Activated CD4-positive, alpha-beta T cell treated with anti-CD3 and anti-CD28 coated beads, Interleukin-2, amount 10 ng/mL, durations not matched to agents 7 days and 5 days (primary cell): ENCODE measurements at regions not wholly inside any gene's neighbourhood (a gene's known extent, or its start where the extent isn't known, plus 50 kb on each side); places are given as distances from the start of the nearest gene placed in this dataset.

Experiments
- CTCF ChIA-PET: fragments of 350-600 bp; sonication (Branson Sonifier 250); formaldehyde crosslinking; loops from one replicate; lab custom pipeline; 2021; ENCODE audit warnings: antibody characterized with exemption; lab: Charles Lee
- POLR2A ChIA-PET: fragments of 350-600 bp; sonication (Branson Sonifier 250); formaldehyde crosslinking; loops from one replicate; lab custom pipeline; 2021; ENCODE audit warnings: antibody characterized with exemption; lab: Charles Lee
- DNase-seq: peaks from one replicate; pipeline ENCODE4 v3.0.0-alpha.2; 2020
- H3K27ac Mint-ChIP-seq: one replicate; pipeline ENCODE4 v1.8.0; 2021; ENCODE audit warnings: mild to moderate bottlenecking, moderate library complexity, mixed read lengths
- H3K27me3 Mint-ChIP-seq: one replicate; pipeline ENCODE4 v1.8.0; 2021; ENCODE audit warnings: mixed read lengths
- H3K36me3 Mint-ChIP-seq: one replicate; pipeline ENCODE4 v1.8.0; 2021; ENCODE audit warnings: low read depth, mixed read lengths
- H3K4me1 Mint-ChIP-seq: one replicate; pipeline ENCODE4 v1.8.0; 2021; ENCODE audit warnings: mixed read lengths
- H3K4me3 Mint-ChIP-seq: one replicate; pipeline ENCODE4 v1.8.0; 2021; ENCODE audit warnings: mild to moderate bottlenecking, moderate library complexity, mixed read lengths
- H3K9me3 Mint-ChIP-seq: one replicate; pipeline ENCODE4 v1.8.0; 2021; ENCODE audit warnings: mixed read lengths

- Mint-ChIP-seq H3K27ac (no peak overlapping the region), H3K36me3 (no peaks in the 10 kb centered on the region), H3K27me3 (peaks cover 4% of the 10 kb centered on the region), H3K9me3 (no peaks in the 10 kb centered on the region), H3K4me3 (no peak overlapping the region), H3K4me1 (no peaks in the 10 kb centered on the region)
- POLR2A ChIA-PET = no interaction called here
- DNase-seq = no peak
- CTCF ChIA-PET = no interaction called here
Measured at GRCh38 chr2:234626566-234627130, 129.8 kb upstream of the ARL4C start.

DNA sequence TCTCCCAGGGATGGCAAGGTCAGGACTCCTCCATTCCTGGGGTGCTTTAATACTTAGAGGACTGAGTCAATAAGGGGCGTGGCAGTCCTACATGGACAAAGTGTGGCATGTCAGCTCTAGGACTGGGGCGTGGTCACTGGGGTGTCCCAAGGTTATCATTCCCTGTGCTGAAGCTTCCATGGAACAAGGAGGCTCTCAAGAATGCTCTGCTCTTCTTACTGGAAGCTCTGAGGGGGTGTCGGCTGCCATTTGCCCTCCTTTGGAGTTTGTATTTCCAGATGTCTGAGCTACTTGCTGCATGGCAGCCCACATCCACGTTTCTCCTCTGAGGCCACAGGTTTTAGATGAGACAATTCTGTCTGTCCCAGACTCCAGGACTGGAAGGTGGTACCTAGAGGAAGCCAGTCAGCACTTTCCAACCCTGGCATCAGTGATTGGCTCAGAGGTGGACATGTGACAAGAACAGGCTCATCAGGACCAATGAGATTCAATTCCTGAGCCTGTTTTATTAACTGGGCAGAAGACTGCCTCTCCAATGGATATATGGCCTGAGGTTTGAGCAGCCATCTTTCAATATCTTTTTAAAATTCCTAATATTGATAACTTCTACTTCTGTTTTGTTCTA is 128.9 kb upstream of the ARL4C start:
- peaks cover 4% of the 10 kb centered on the region for H3K27me3 Mint-ChIP-seq
- no peak for DNase-seq
- ChIA-PET CTCF (no interaction called here), POLR2A (no interaction called here)
- H3K4me1 Mint-ChIP-seq = no peaks in the 10 kb centered on the region
- no peaks in the 10 kb centered on the region for H3K9me3 Mint-ChIP-seq
- no peak overlapping the region for H3K4me3 Mint-ChIP-seq
- no peaks in the 10 kb centered on the region for H3K36me3 Mint-ChIP-seq
- no peak overlapping the region for H3K27ac Mint-ChIP-seq

DNA sequence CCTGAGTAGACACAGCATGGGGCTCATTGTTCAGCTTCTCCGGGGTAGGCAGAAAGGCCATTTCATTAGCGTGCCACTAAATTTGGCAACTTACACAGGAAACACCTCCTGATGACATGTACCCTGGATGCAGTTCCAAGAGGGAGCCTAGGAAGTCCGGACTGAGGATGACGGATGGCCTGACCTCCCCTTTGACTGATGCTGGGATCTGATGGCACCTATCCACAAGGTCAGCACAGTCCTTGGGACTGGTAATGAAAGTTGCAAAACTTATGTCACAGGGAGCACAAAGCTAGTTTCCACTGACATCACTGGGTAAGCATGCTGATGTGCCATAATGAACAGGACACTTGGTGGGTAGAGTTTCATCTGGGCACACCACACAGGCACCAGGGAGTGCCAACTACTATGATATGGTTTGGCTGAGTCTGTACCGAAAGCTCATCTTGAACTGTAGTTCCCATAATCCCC is 126.7 kb upstream of the ARL4C start:
- DNase-seq = no peak
- H3K36me3 Mint-ChIP-seq = no peaks in the 10 kb centered on the region
- ChIA-PET POLR2A (no interaction called here), CTCF (no interaction called here)
- H3K27ac Mint-ChIP-seq = no peak overlapping the region
- peaks cover 3% of the 10 kb centered on the region for H3K27me3 Mint-ChIP-seq
- H3K4me3 Mint-ChIP-seq = no peak overlapping the region
- H3K9me3 Mint-ChIP-seq = no peaks in the 10 kb centered on the region
- H3K4me1 Mint-ChIP-seq = peaks cover 7% of the 10 kb centered on the region

DNA sequence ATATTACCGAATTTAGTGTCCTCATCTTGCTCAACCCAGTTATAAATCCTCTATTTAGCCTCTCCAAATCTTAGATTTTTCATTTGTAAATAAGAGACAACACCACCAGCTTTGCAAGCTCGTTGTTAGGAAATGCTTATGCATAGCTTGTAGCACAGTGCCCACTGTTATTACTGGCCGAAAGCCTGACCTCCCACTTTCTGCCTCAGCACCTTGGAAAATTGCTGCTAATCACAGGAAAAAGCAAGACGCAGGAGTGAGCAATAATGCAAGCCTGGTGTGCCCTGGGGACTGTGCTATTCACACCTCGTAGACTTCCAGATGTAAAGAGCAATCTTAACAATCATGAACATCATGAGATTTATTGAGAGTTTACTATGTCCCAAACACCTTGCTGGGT is 124.2 kb upstream of the ARL4C start:
- Mint-ChIP-seq H3K9me3 (no peaks in the 10 kb centered on the region), H3K4me1 (peaks cover 7% of the 10 kb centered on the region), H3K27ac (no peak overlapping the region), H3K36me3 (no peaks in the 10 kb centered on the region), H3K4me3 (no peak overlapping the region), H3K27me3 (no peaks in the 10 kb centered on the region)
- ChIA-PET POLR2A (interaction anchor here (0.7 kb wide), 1 partner anchor 595 kb away, joined by 5 read pairs; no protein-coding TSS in a partner anchor), CTCF (no interaction called here)
- DNase-seq = no peak

GRCh38 chr2:234620018-234620417 is 123.1 kb upstream of the ARL4C start:
- DNase-seq = no peak
- CTCF ChIA-PET = interaction anchor here (0.9 to 1.3 kb wide), 2 partner anchors 9 to 23 kb away, joined by 3 read pairs; no protein-coding TSS in a partner anchor

GRCh38 chr2:234615643-234616356 is 118.9 kb upstream of the ARL4C start:
- no peak for DNase-seq
- ChIA-PET CTCF (no interaction called here), POLR2A (no interaction called here)
- no peaks in the 10 kb centered on the region for H3K36me3 Mint-ChIP-seq
- H3K9me3 Mint-ChIP-seq = peaks cover 6% of the 10 kb centered on the region
- no peak overlapping the region for H3K27ac Mint-ChIP-seq
- H3K4me1 Mint-ChIP-seq = peaks cover 7% of the 10 kb centered on the region
- peaks cover 6% of the 10 kb centered on the region for H3K27me3 Mint-ChIP-seq
- H3K4me3 Mint-ChIP-seq = no peak overlapping the region

More at GRCh38 chr2:234620018-234620417, 123.1 kb upstream of the ARL4C start:
- Mint-ChIP-seq H3K27me3 (no peaks in the 10 kb centered on the region), H3K9me3 (no peaks in the 10 kb centered on the region), H3K4me1 (peaks cover 7% of the 10 kb centered on the region), H3K4me3 (no peak overlapping the region), H3K36me3 (no peaks in the 10 kb centered on the region), H3K27ac (no peak overlapping the region)
- POLR2A ChIA-PET = no interaction called here

DNA sequence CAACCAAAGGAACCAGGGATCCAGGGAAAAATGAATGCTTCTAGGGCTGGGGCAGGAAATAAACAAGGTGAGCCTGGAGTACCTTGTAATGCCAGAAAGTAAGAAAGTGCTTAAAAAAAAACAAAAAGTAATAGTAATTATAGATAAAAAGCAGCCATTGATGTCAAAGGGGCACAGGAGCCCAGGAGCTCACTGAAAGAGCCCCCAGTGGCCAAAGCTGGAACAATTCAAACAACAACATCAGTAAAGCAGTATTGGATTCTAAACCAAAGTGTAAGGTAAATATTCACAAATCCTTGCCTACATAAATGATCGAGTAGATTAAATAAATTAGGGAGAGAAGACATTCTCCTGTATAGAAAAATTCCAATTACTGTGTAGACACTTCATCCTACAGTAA is 114.3 kb upstream of the ARL4C start:
- POLR2A ChIA-PET = no interaction called here

GRCh38 chr2:234608946-234609345 is 112.1 kb upstream of the ARL4C start:
- Mint-ChIP-seq H3K4me3 (no peak overlapping the region), H3K9me3 (peaks cover 6% of the 10 kb centered on the region), H3K36me3 (no peaks in the 10 kb centered on the region), H3K4me1 (no peaks in the 10 kb centered on the region), H3K27me3 (peaks cover 8% of the 10 kb centered on the region), H3K27ac (no peak overlapping the region)
- ChIA-PET POLR2A (no interaction called here), CTCF (no interaction called here)
- no peak for DNase-seq

More for the DNA sequence above, 114.3 kb upstream of the ARL4C start:
- H3K4me1 Mint-ChIP-seq = no peaks in the 10 kb centered on the region
- peaks cover 6% of the 10 kb centered on the region for H3K9me3 Mint-ChIP-seq
- H3K4me3 Mint-ChIP-seq = no peak overlapping the region
- H3K27me3 Mint-ChIP-seq = peaks cover 8% of the 10 kb centered on the region
- H3K27ac Mint-ChIP-seq = no peak overlapping the region
- CTCF ChIA-PET = interaction anchor here (0.6 kb wide), 1 partner anchor 569 kb away, joined by 3 read pairs; no protein-coding TSS in a partner anchor
- H3K36me3 Mint-ChIP-seq = no peaks in the 10 kb centered on the region
- DNase-seq = no peak

DNA sequence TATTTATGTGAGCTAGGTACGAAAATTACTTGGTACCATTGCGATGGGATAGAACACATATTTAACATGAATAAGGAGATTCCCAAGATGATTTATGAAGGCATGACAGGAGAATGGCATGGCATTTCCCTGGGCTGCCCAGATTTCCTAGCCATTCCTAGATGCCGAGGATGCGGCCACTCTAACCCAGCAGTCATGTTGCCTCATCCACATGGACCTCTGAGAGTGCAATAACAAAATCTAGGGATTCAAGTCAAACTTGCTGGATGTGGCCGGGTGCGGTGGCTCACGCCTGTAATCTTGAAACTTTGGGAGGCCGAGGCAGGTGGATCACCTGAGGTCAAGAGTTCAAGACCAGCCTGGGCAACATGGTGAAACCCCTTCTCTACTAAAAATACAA is 110.8 kb upstream of the ARL4C start:
- ChIA-PET CTCF (no interaction called here), POLR2A (no interaction called here)
- DNase-seq = no peak
- no peak overlapping the region for H3K27ac Mint-ChIP-seq
- peaks cover 6% of the 10 kb centered on the region for H3K9me3 Mint-ChIP-seq
- no peaks in the 10 kb centered on the region for H3K4me1 Mint-ChIP-seq
- peaks cover 8% of the 10 kb centered on the region for H3K27me3 Mint-ChIP-seq
- H3K4me3 Mint-ChIP-seq = no peak overlapping the region
- no peaks in the 10 kb centered on the region for H3K36me3 Mint-ChIP-seq

GRCh38 chr2:234606896-234607295 is 110.0 kb upstream of the ARL4C start:
- Mint-ChIP-seq H3K27me3 (peaks cover 2% of the 10 kb centered on the region), H3K4me3 (no peak overlapping the region), H3K27ac (no peak overlapping the region), H3K9me3 (peaks cover 2% of the 10 kb centered on the region), H3K4me1 (no peaks in the 10 kb centered on the region), H3K36me3 (no peaks in the 10 kb centered on the region)
- ChIA-PET CTCF (no interaction called here), POLR2A (no interaction called here)
- DNase-seq = no peak

DNA sequence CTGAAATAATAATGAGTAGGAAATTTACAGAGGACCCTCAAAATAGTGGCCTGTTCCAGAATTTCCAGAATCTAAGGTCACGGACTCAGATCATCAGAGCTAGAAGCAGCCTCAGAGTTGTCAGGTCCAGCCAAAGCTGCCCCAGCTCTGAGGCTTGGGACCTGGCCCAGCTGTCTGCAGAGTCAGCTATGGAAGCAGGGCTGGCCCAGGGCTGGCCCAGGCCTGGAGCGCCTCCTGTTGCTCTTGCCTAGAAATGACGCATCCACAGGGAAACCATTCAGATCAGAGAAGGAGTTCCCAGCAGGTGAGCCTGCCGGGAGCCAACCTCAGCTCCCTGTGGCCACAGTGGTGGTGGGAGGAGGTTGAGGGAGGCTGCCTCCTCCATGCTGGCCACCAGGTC is 106.7 kb upstream of the ARL4C start:
- no peak for DNase-seq
- Mint-ChIP-seq H3K27me3 (no peaks in the 10 kb centered on the region), H3K36me3 (no peaks in the 10 kb centered on the region), H3K27ac (no peak overlapping the region), H3K4me1 (no peaks in the 10 kb centered on the region), H3K4me3 (no peak overlapping the region), H3K9me3 (no peaks in the 10 kb centered on the region)
- POLR2A ChIA-PET = no interaction called here
- CTCF ChIA-PET = interaction anchor here (1.5 kb wide), 1 partner anchor 468 kb away, joined by 3 read pairs; no protein-coding TSS in a partner anchor

DNA sequence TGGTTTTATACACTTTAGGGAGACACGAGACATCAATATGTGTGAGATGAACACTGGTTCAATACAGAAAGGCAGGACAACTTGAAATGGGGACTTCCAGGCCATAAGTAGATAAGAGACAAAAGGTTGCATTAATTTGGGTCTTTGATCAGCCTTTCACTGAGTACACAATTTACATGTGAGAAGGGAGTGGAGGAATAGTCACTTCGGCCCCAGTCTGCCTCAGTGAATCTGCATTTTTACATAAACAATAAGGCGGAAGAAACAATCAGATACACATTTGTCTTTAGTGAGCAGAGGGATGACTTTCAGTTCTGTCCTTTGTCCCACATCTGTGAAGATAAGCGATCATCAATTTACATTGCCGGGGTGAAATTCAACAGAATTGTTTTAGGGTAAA is 104.3 kb upstream of the ARL4C start:
- Mint-ChIP-seq H3K4me3 (no peak overlapping the region), H3K9me3 (no peaks in the 10 kb centered on the region), H3K27me3 (no peaks in the 10 kb centered on the region), H3K27ac (no peak overlapping the region), H3K36me3 (no peaks in the 10 kb centered on the region), H3K4me1 (no peaks in the 10 kb centered on the region)
- DNase-seq = no peak
- CTCF ChIA-PET = no interaction called here
- POLR2A ChIA-PET = no interaction called here

GRCh38 chr2:234597576-234597861 is 100.6 kb upstream of the ARL4C start:
- DNase-seq = no peak
- Mint-ChIP-seq H3K4me3 (no peak overlapping the region), H3K27me3 (no peaks in the 10 kb centered on the region), H3K36me3 (no peaks in the 10 kb centered on the region), H3K9me3 (no peaks in the 10 kb centered on the region), H3K27ac (no peak overlapping the region), H3K4me1 (no peaks in the 10 kb centered on the region)
- ChIA-PET CTCF (interaction anchor here (0.8 kb wide), 1 partner anchor 15 kb away, joined by 3 read pairs; no protein-coding TSS in a partner anchor), POLR2A (no interaction called here)
